ENCODE measurements at regions not wholly inside any gene's neighbourhood (a gene's known extent, or its start where the extent isn't known, plus 50 kb on each side); places are given as distances from the start of the nearest gene placed in this dataset.

GRCh38 chr3:103499967-103500366, 1065.2 kb downstream of the ZPLD1 start:
- H3K4me1 Mint-ChIP-seq (ENCODE audit: insufficient read depth, unreplicated experiment) = no peaks in the 10 kb centered on the region
- no peak for TF ChIP-seq CTCF (IDR thresholded peaks at IDR 0.05; ENCODE audit: unreplicated experiment)
- CTCF ChIA-PET = interaction anchor here (0.9 kb wide), 1 partner anchor 19 kb away, joined by 3 read pairs; no protein-coding TSS in a partner anchor

GRCh38 chr3:103510760-103511159, 1075.9 kb downstream of the ZPLD1 start:
- Mint-ChIP-seq H3K4me3 (ENCODE audit: unreplicated experiment) (no peak overlapping the region), H3K27me3 (ENCODE audit: insufficient read depth, unreplicated experiment) (peaks cover 53% of the 10 kb centered on the region), H3K36me3 (ENCODE audit: insufficient read depth, unreplicated experiment) (no peaks in the 10 kb centered on the region), H3K4me1 (ENCODE audit: insufficient read depth, unreplicated experiment) (no peaks in the 10 kb centered on the region), H3K27ac (ENCODE audit: low read depth, unreplicated experiment) (no peak overlapping the region), H3K9me3 (ENCODE audit: unreplicated experiment) (no peaks in the 10 kb centered on the region)
- ChIA-PET CTCF (interaction anchor here (0.6 kb wide), 1 partner anchor 838 kb away, joined by 5 read pairs; no protein-coding TSS in a partner anchor), POLR2A (no interaction called here)
- TF ChIP-seq CTCF (IDR thresholded peaks at IDR 0.05; ENCODE audit: unreplicated experiment) = no peak
- no TSS peak for BruUV-seq (replicated peaks)
- intact Hi-C loops (cut with micrococcal nuclease) = no loop called here
- DNase-seq (ENCODE audit: unreplicated experiment) = no peak

More at GRCh38 chr3:103499967-103500366, 1065.2 kb downstream of the ZPLD1 start:
- Mint-ChIP-seq H3K27me3 (ENCODE audit: insufficient read depth, unreplicated experiment) (peaks cover 66% of the 10 kb centered on the region), H3K9me3 (ENCODE audit: unreplicated experiment) (no peaks in the 10 kb centered on the region), H3K4me3 (ENCODE audit: unreplicated experiment) (no peak overlapping the region), H3K36me3 (ENCODE audit: insufficient read depth, unreplicated experiment) (no peaks in the 10 kb centered on the region), H3K27ac (ENCODE audit: low read depth, unreplicated experiment) (no peak overlapping the region)
- BruUV-seq (replicated peaks) = no TSS peak
- no peak for DNase-seq (ENCODE audit: unreplicated experiment)
- intact Hi-C loops (cut with micrococcal nuclease) = no loop called here
- POLR2A ChIA-PET = interaction anchor here (0.7 kb wide), 1 partner anchor 1264 kb away, joined by 3 read pairs; no protein-coding TSS in a partner anchor

- ChIA-PET CTCF (interaction anchor here (0.5 kb wide), 1 partner anchor 92 kb away, joined by 4 read pairs; no protein-coding TSS in a partner anchor), POLR2A (no interaction called here)
- Mint-ChIP-seq H3K27me3 (ENCODE audit: insufficient read depth, unreplicated experiment) (peaks cover 43% of the 10 kb centered on the region), H3K4me1 (ENCODE audit: insufficient read depth, unreplicated experiment) (no peaks in the 10 kb centered on the region), H3K4me3 (ENCODE audit: unreplicated experiment) (no peak overlapping the region), H3K27ac (ENCODE audit: low read depth, unreplicated experiment) (no peak overlapping the region), H3K36me3 (ENCODE audit: insufficient read depth, unreplicated experiment) (no peaks in the 10 kb centered on the region), H3K9me3 (ENCODE audit: unreplicated experiment) (no peaks in the 10 kb centered on the region)
- no peak for DNase-seq (ENCODE audit: unreplicated experiment)
- no peak for TF ChIP-seq CTCF (IDR thresholded peaks at IDR 0.05; ENCODE audit: unreplicated experiment)
- no TSS peak for BruUV-seq (replicated peaks)
- intact Hi-C loops (cut with micrococcal nuclease) = no loop called here
Observed at GRCh38 chr3:103511891-103512290, 1077.1 kb downstream of the ZPLD1 start.

- Mint-ChIP-seq H3K36me3 (ENCODE audit: insufficient read depth, unreplicated experiment) (no peaks in the 10 kb centered on the region), H3K4me1 (ENCODE audit: insufficient read depth, unreplicated experiment) (no peaks in the 10 kb centered on the region), H3K27me3 (ENCODE audit: insufficient read depth, unreplicated experiment) (peaks cover 44% of the 10 kb centered on the region), H3K27ac (ENCODE audit: low read depth, unreplicated experiment) (no peak overlapping the region), H3K9me3 (ENCODE audit: unreplicated experiment) (no peaks in the 10 kb centered on the region), H3K4me3 (ENCODE audit: unreplicated experiment) (no peak overlapping the region)
- CTCF ChIA-PET = interaction anchor here (0.5 kb wide), 1 partner anchor 92 kb away, joined by 4 read pairs; no protein-coding TSS in a partner anchor
- no TSS peak for BruUV-seq (replicated peaks)
- no peak for TF ChIP-seq CTCF (IDR thresholded peaks at IDR 0.05; ENCODE audit: unreplicated experiment)
- DNase-seq (ENCODE audit: unreplicated experiment) = no peak
- POLR2A ChIA-PET = no interaction called here
- intact Hi-C loops (cut with micrococcal nuclease) = no loop called here
Observed at GRCh38 chr3:103512595-103512994, 1077.8 kb downstream of the ZPLD1 start.
